ENCODE measurements at regions not wholly inside any gene's neighbourhood (a gene's known extent, or its start where the extent isn't known, plus 50 kb on each side); places are given as distances from the start of the nearest gene placed in this dataset.

DNA sequence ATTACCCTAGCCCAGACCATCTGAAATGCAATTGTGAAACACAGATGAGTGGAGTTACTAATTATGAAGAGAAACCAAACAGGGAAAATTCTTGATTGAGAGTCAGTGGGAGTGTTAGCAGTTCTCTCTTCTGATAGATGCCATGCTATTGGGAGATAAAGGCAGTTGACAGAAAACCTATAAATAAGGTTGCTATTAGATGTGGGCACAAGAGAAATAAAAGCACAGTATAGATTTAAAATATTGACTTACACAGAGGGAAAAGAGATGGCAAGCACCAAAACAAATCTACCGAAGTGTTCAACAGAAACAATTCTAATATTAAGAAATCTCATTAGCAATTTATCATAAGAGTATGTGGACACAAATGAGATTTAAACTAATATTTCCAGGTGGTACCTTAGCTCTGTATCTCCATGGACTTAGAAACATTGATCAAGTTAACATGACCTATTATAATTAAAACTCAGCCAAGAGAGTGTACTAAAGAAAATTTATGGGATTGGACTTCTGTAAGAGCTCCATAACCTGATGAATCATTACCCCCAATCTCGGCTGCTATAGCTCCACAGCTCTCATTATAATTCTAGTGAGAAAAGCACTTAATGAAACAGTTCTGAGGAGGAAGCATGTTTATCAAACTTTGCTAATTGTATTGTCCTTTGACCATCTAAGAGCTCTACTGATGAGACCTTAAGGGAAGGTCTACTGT is 665.0 kb upstream of the RIOK2 start:
- ChIA-PET CTCF (no interaction called here), POLR2A (no interaction called here)
- no CpG with 5 or more reads among the region's 2 CpGs for WGBS (ENCODE audit: insufficient coverage)
- no peak overlapping the region for H3K27ac ChIP-seq (ENCODE audit: insufficient read depth in 1 of 2, low read depth in 1 of 2, low read length in 2 of 2, poor library complexity in 1 of 2, severe bottlenecking in 2 of 2)
- no peaks in the 10 kb centered on the region for H3K9me3 ChIP-seq (ENCODE audit: control extremely low read depth in 1 of 5, control insufficient read depth in 4 of 5, insufficient read depth in 2 of 5, low read depth in 1 of 5, low read length in 4 of 5)
- H3K27me3 ChIP-seq (replicated peaks in 2 of 5; ENCODE audit: control insufficient read depth in 4 of 5, insufficient read depth in 5 of 5, low read length in 4 of 5): peaks cover 0 to 2% (median 0%) of the 10 kb centered on the region in 5 experiments
- H3K4me1 ChIP-seq (ENCODE audit: control extremely low read depth in 1 of 4, control insufficient read depth in 4 of 4, insufficient read depth in 4 of 4, low read length in 3 of 4): no peaks in the 10 kb centered on the region
- no peak for DNase-seq
- no peaks in the 10 kb centered on the region for H3K36me3 ChIP-seq (ENCODE audit: control insufficient read depth in 4 of 4, insufficient read depth in 4 of 4, low read length in 3 of 4)
- no peak overlapping the region for H3K4me3 ChIP-seq (ENCODE audit: control insufficient read depth in 1 of 7, extremely low read depth in 1 of 7, insufficient read depth in 4 of 7, low read depth in 2 of 7, low read length in 6 of 7)

DNA sequence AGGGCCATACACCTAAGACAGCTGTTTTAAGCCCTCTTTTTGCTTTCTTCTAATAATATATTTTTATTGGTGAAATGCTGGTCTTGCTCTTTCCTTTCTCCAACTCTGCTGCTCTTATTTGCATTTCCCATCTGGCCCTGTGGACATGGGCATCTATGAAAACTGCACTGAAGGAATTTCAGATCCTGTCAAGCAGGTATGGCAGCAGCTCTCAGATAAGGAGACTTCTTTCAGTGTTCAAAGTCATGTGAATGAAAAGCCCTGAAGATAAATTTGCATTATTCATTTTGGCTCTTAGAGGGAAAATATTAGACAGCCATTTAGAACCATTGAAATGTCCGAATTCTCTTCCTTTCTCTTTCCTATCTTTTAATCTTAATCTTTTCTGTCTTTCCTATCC is 668.0 kb upstream of the RIOK2 start:
- no peak for DNase-seq
- Histone ChIP-seq H3K27ac (ENCODE audit: insufficient read depth in 1 of 2, low read depth in 1 of 2, low read length in 2 of 2, poor library complexity in 1 of 2, severe bottlenecking in 2 of 2) (no peak overlapping the region), H3K4me3 (ENCODE audit: control insufficient read depth in 1 of 7, extremely low read depth in 1 of 7, insufficient read depth in 4 of 7, low read depth in 2 of 7, low read length in 6 of 7) (no peak overlapping the region), H3K27me3 (replicated peaks in 2 of 5; ENCODE audit: control insufficient read depth in 4 of 5, insufficient read depth in 5 of 5, low read length in 4 of 5) (no peaks in the 10 kb centered on the region), H3K4me1 (ENCODE audit: control extremely low read depth in 1 of 4, control insufficient read depth in 4 of 4, insufficient read depth in 4 of 4, low read length in 3 of 4) (no peaks in the 10 kb centered on the region), H3K9me3 (ENCODE audit: control extremely low read depth in 1 of 5, control insufficient read depth in 4 of 5, insufficient read depth in 2 of 5, low read depth in 1 of 5, low read length in 4 of 5) (no peaks in the 10 kb centered on the region), H3K36me3 (ENCODE audit: control insufficient read depth in 4 of 4, insufficient read depth in 4 of 4, low read length in 3 of 4) (no peaks in the 10 kb centered on the region)
- CTCF ChIA-PET: no interaction called here
- no CpG with 5 or more reads among the region's 1 CpG for whole genome bisulfite sequencing (ENCODE audit: insufficient coverage)
- POLR2A ChIA-PET: no interaction called here

DNA sequence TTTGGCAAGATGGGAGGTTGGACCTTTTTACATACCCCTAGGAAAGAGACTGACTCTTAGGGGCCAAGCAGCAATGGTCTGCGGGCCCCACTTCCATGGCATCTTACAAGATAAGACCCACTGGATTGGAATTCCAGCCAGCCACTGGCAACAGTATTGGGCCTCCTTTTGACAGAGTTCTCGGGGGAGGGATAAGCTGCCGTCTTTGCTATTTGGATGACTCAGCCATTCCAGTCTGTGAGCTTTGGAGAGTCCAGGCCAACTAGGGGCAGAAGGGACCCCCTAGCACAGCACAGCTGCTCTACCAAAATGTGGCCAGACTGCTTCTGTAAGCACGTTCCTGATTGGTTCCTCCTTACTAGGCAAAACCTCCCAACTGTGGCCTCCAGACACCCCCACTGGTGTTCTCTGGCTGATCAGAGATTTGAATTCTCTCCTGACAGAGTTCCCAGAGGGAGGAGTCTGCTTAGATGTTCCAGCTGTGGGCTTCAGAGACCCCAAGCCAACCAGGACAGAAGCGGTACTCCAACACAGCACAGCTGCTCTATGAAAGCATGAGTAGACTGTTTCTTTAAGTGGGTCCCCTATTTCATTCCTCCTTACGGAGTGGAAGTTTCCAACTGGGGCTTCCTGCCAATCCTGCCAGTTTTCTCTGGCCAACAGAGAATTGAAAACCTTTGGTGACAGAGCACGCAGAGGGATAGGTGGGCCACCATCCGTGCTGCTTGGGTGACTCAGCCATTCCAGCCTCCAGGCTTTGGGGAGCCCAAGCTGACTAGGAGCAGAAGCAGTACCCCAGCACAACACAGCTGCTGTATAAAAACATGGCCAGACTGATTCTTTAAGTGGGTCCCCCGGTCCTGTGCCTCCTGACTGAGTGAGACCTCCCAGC is 672.1 kb upstream of the RIOK2 start:
- H3K4me3 ChIP-seq (ENCODE audit: control insufficient read depth in 1 of 7, extremely low read depth in 1 of 7, insufficient read depth in 4 of 7, low read depth in 2 of 7, low read length in 6 of 7): no peak overlapping the region
- WGBS (ENCODE audit: insufficient coverage): 92% methylated on average over 9 of the region's 9 CpGs
- no peak overlapping the region for H3K27ac ChIP-seq (ENCODE audit: insufficient read depth in 1 of 2, low read depth in 1 of 2, low read length in 2 of 2, poor library complexity in 1 of 2, severe bottlenecking in 2 of 2)
- DNase-seq: no peak
- CTCF ChIA-PET: no interaction called here
- H3K9me3 ChIP-seq (ENCODE audit: control extremely low read depth in 1 of 5, control insufficient read depth in 4 of 5, insufficient read depth in 2 of 5, low read depth in 1 of 5, low read length in 4 of 5): peaks cover 0 to 3% (median 0%) of the 10 kb centered on the region in 5 experiments
- no peaks in the 10 kb centered on the region for H3K4me1 ChIP-seq (ENCODE audit: control extremely low read depth in 1 of 4, control insufficient read depth in 4 of 4, insufficient read depth in 4 of 4, low read length in 3 of 4)
- POLR2A ChIA-PET: no interaction called here
- no peaks in the 10 kb centered on the region for H3K27me3 ChIP-seq (replicated peaks in 2 of 5; ENCODE audit: control insufficient read depth in 4 of 5, insufficient read depth in 5 of 5, low read length in 4 of 5)
- H3K36me3 ChIP-seq (ENCODE audit: control insufficient read depth in 4 of 4, insufficient read depth in 4 of 4, low read length in 3 of 4): no peaks in the 10 kb centered on the region

DNA sequence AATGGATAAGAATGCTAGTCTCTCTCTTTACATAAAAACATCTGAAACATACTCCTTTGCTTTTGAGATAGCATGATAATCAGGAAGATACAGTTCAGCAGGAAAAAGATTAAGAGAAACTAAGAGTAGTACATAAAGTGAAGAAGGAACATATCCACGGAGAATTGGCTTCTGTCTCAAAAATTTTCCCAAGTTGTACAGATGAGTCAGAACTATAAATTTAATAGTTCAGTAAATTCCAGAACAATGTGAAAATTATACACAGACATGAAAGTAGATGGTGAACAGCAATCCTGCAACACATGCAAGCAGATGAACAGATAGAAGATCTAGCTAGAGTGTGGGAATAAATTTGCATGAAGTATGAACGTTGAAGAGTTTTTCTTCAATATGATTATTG is 691.4 kb upstream of the RIOK2 start:
- Histone ChIP-seq H3K4me3 (ENCODE audit: control insufficient read depth in 1 of 7, extremely low read depth in 1 of 7, insufficient read depth in 4 of 7, low read depth in 2 of 7, low read length in 6 of 7) (no peak overlapping the region), H3K4me1 (ENCODE audit: control extremely low read depth in 1 of 4, control insufficient read depth in 4 of 4, insufficient read depth in 4 of 4, low read length in 3 of 4) (no peaks in the 10 kb centered on the region), H3K36me3 (ENCODE audit: control insufficient read depth in 4 of 4, insufficient read depth in 4 of 4, low read length in 3 of 4) (no peaks in the 10 kb centered on the region), H3K9me3 (ENCODE audit: control extremely low read depth in 1 of 5, control insufficient read depth in 4 of 5, insufficient read depth in 2 of 5, low read depth in 1 of 5, low read length in 4 of 5) (peaks cover 0 to 2% (median 0%) of the 10 kb centered on the region in 5 experiments), H3K27me3 (replicated peaks in 2 of 5; ENCODE audit: control insufficient read depth in 4 of 5, insufficient read depth in 5 of 5, low read length in 4 of 5) (no peaks in the 10 kb centered on the region), H3K27ac (ENCODE audit: insufficient read depth in 1 of 2, low read depth in 1 of 2, low read length in 2 of 2, poor library complexity in 1 of 2, severe bottlenecking in 2 of 2) (no peak overlapping the region)
- DNase-seq: no peak
- ChIA-PET CTCF (no interaction called here), POLR2A (no interaction called here)
- no CpG with 5 or more reads among the region's 2 CpGs for WGBS (ENCODE audit: insufficient coverage)

DNA sequence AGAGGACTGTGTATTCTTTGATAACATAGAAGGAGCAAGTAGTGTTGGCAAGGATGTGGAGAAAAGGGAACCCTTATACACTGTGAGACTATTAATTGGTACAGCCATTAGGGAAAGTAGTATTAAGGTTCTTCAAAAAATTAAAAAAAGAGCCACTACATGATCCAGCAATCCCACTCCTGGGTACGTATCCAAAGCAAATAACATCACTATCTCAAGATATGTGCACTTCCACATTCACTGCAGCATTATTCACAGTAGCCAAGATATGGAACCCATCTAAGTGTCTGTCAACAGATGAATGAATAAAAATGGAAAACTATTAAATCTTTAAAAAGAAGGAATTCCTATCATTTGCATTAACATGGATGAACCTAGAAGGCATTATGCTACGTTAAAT is 693.2 kb upstream of the RIOK2 start:
- no peak overlapping the region for H3K4me3 ChIP-seq (ENCODE audit: control insufficient read depth in 1 of 7, extremely low read depth in 1 of 7, insufficient read depth in 4 of 7, low read depth in 2 of 7, low read length in 6 of 7)
- WGBS (ENCODE audit: insufficient coverage): 87% methylated on average over 2 of the region's 2 CpGs
- DNase-seq: no peak

DNA sequence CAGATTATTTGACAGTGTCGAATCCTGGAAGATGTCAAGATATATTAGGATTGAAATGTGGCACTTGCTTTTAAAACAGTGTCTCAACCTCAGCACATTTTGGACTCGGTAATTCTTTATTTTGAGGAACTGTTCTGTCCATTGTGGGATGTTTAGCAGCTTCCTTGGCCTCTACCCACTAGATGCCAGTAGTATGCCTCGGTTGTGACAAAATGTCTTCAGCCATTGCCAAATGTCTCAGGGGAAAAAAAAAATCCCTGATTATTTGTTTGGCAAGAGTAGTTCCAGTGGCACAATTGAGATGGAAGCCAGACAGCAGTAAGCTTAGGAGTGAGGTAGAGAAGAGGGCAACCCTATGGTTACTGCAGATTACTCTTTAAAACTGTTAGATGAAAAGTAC is 694.5 kb upstream of the RIOK2 start:
- POLR2A ChIA-PET: no interaction called here
- CTCF ChIA-PET: no interaction called here
- WGBS (ENCODE audit: insufficient coverage): 89% methylated on average over 3 of the region's 3 CpGs

More for the DNA sequence above, 693.2 kb upstream of the RIOK2 start:
- POLR2A ChIA-PET: no interaction called here
- no peaks in the 10 kb centered on the region for H3K4me1 ChIP-seq (ENCODE audit: control extremely low read depth in 1 of 4, control insufficient read depth in 4 of 4, insufficient read depth in 4 of 4, low read length in 3 of 4)
- H3K9me3 ChIP-seq (ENCODE audit: control extremely low read depth in 1 of 5, control insufficient read depth in 4 of 5, insufficient read depth in 2 of 5, low read depth in 1 of 5, low read length in 4 of 5): no peaks in the 10 kb centered on the region
- H3K27ac ChIP-seq (ENCODE audit: insufficient read depth in 1 of 2, low read depth in 1 of 2, low read length in 2 of 2, poor library complexity in 1 of 2, severe bottlenecking in 2 of 2): no peak overlapping the region
- no peaks in the 10 kb centered on the region for H3K36me3 ChIP-seq (ENCODE audit: control insufficient read depth in 4 of 4, insufficient read depth in 4 of 4, low read length in 3 of 4)
- CTCF ChIA-PET: no interaction called here
- no peaks in the 10 kb centered on the region for H3K27me3 ChIP-seq (replicated peaks in 2 of 5; ENCODE audit: control insufficient read depth in 4 of 5, insufficient read depth in 5 of 5, low read length in 4 of 5)

DNA sequence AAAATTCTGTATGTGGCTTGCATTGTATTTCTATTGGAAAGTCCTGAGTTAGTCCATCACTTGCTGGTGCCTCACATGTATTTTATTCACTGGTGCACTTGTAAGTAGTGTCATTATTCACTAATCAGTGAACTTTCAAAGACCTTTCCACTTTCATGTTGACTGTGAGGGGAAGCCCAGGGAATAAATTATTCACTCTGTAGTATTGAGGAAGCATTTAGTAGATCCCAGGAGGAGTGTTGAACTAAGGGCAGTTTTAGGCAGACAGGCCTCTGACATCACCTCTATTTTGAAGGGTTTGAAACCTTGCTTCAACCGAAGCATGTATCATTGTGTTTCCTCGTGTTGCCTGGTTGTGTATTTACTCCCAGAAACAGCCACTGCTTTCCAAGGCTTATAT is 705.4 kb upstream of the RIOK2 start:
- H3K27me3 ChIP-seq (replicated peaks in 2 of 5; ENCODE audit: control insufficient read depth in 4 of 5, insufficient read depth in 5 of 5, low read length in 4 of 5): no peaks in the 10 kb centered on the region
- no peak overlapping the region for H3K27ac ChIP-seq (ENCODE audit: insufficient read depth in 1 of 2, low read depth in 1 of 2, low read length in 2 of 2, poor library complexity in 1 of 2, severe bottlenecking in 2 of 2)
- ChIA-PET CTCF (no interaction called here), POLR2A (no interaction called here)
- no CpG with 5 or more reads among the region's 2 CpGs for WGBS (ENCODE audit: insufficient coverage)
- DNase-seq: no peak
- H3K4me3 ChIP-seq (ENCODE audit: control insufficient read depth in 1 of 7, extremely low read depth in 1 of 7, insufficient read depth in 4 of 7, low read depth in 2 of 7, low read length in 6 of 7): no peak overlapping the region
- H3K9me3 ChIP-seq (ENCODE audit: control extremely low read depth in 1 of 5, control insufficient read depth in 4 of 5, insufficient read depth in 2 of 5, low read depth in 1 of 5, low read length in 4 of 5): peaks cover 0 to 2% (median 0%) of the 10 kb centered on the region in 5 experiments
- H3K36me3 ChIP-seq (ENCODE audit: control insufficient read depth in 4 of 4, insufficient read depth in 4 of 4, low read length in 3 of 4): no peaks in the 10 kb centered on the region
- no peaks in the 10 kb centered on the region for H3K4me1 ChIP-seq (ENCODE audit: control extremely low read depth in 1 of 4, control insufficient read depth in 4 of 4, insufficient read depth in 4 of 4, low read length in 3 of 4)

More for the DNA sequence above, 694.5 kb upstream of the RIOK2 start:
- Histone ChIP-seq H3K4me3 (ENCODE audit: control insufficient read depth in 1 of 7, extremely low read depth in 1 of 7, insufficient read depth in 4 of 7, low read depth in 2 of 7, low read length in 6 of 7) (no peak overlapping the region), H3K9me3 (ENCODE audit: control extremely low read depth in 1 of 5, control insufficient read depth in 4 of 5, insufficient read depth in 2 of 5, low read depth in 1 of 5, low read length in 4 of 5) (no peaks in the 10 kb centered on the region), H3K4me1 (ENCODE audit: control extremely low read depth in 1 of 4, control insufficient read depth in 4 of 4, insufficient read depth in 4 of 4, low read length in 3 of 4) (no peaks in the 10 kb centered on the region), H3K36me3 (ENCODE audit: control insufficient read depth in 4 of 4, insufficient read depth in 4 of 4, low read length in 3 of 4) (no peaks in the 10 kb centered on the region), H3K27ac (ENCODE audit: insufficient read depth in 1 of 2, low read depth in 1 of 2, low read length in 2 of 2, poor library complexity in 1 of 2, severe bottlenecking in 2 of 2) (no peak overlapping the region), H3K27me3 (replicated peaks in 2 of 5; ENCODE audit: control insufficient read depth in 4 of 5, insufficient read depth in 5 of 5, low read length in 4 of 5) (no peaks in the 10 kb centered on the region)
- DNase-seq: no peak

All from common myeloid progenitor, CD34-positive (primary cell).